ENCODE measurements at regions not wholly inside any gene's neighbourhood (a gene's known extent, or its start where the extent isn't known, plus 50 kb on each side); places are given as distances from the start of the nearest gene placed in this dataset.
A peak's percentile ranks its signal among the peaks of the same experiment; 100 is the strongest.

GRCh38 chr7:135847242-135847641 is 98.6 kb upstream of the FAM180A start:
- CTCF ChIA-PET = no interaction called here

GRCh38 chr7:135846339-135846738 is 97.7 kb upstream of the FAM180A start:
- H3K27me3 Mint-ChIP-seq = no peaks in the 10 kb centered on the region
- CTCF ChIA-PET = interaction anchor here (0.7 kb wide), 1 partner anchor 12 kb away, joined by 3 read pairs; no protein-coding TSS in a partner anchor
- POLR2A ChIA-PET = no interaction called here
- no peak for TF ChIP-seq CTCF (IDR thresholded peaks at IDR 0.05)
- H3K27ac Mint-ChIP-seq = no peak overlapping the region
- ATAC-seq (ENCODE audit: low read depth) (no peak), DNase-seq (no peak)
- H3K9me3 Mint-ChIP-seq = no peaks in the 10 kb centered on the region
- intact Hi-C loops (cut with micrococcal nuclease) = no loop called here
- peaks cover 5% of the 10 kb centered on the region for H3K4me1 Mint-ChIP-seq
- H3K36me3 Mint-ChIP-seq (ENCODE audit: low read depth) = no peaks in the 10 kb centered on the region
- H3K4me3 Mint-ChIP-seq = no peak overlapping the region

More at GRCh38 chr7:135847242-135847641, 98.6 kb upstream of the FAM180A start:
- Mint-ChIP-seq H3K27me3 (peaks cover 5% of the 10 kb centered on the region), H3K27ac (no peak overlapping the region), H3K4me1 (peaks cover 5% of the 10 kb centered on the region), H3K36me3 (ENCODE audit: low read depth) (no peaks in the 10 kb centered on the region), H3K4me3 (no peak overlapping the region), H3K9me3 (peaks cover 4% of the 10 kb centered on the region)
- no peak for DNase-seq
- POLR2A ChIA-PET = no interaction called here
- intact Hi-C loops (cut with micrococcal nuclease) = no loop called here
- TF ChIP-seq CTCF (IDR thresholded peaks at IDR 0.05) = no peak
- ATAC-seq (ENCODE audit: low read depth) = no peak

- Mint-ChIP-seq H3K4me3 (no peak overlapping the region), H3K4me1 (peaks cover 5% of the 10 kb centered on the region), H3K9me3 (no peaks in the 10 kb centered on the region), H3K27ac (no peak overlapping the region), H3K27me3 (no peaks in the 10 kb centered on the region), H3K36me3 (ENCODE audit: low read depth) (no peaks in the 10 kb centered on the region)
- DNase-seq = no peak
- POLR2A ChIA-PET = no interaction called here
- no peak for ATAC-seq (ENCODE audit: low read depth)
- CTCF ChIA-PET = no interaction called here
- TF ChIP-seq CTCF (IDR thresholded peaks at IDR 0.05) = no peak
- intact Hi-C loops (cut with micrococcal nuclease) = no loop called here
Measured at GRCh38 chr7:135845415-135846075, 96.9 kb upstream of the FAM180A start.

GRCh38 chr7:135844903-135845302 is 96.3 kb upstream of the FAM180A start:
- DNase-seq = no peak
- Mint-ChIP-seq H3K27ac (no peak overlapping the region), H3K27me3 (no peaks in the 10 kb centered on the region), H3K9me3 (no peaks in the 10 kb centered on the region), H3K36me3 (ENCODE audit: low read depth) (no peaks in the 10 kb centered on the region), H3K4me1 (peaks cover 5% of the 10 kb centered on the region), H3K4me3 (no peak overlapping the region)
- ChIA-PET CTCF (no interaction called here), POLR2A (no interaction called here)
- no peak for ATAC-seq (ENCODE audit: low read depth)
- TF ChIP-seq CTCF (IDR thresholded peaks at IDR 0.05) = no peak
- intact Hi-C loops (cut with micrococcal nuclease) = no loop called here

GRCh38 chr7:135843214-135843613 is 94.6 kb upstream of the FAM180A start:
- Mint-ChIP-seq H3K4me1 (peaks cover 5% of the 10 kb centered on the region), H3K27me3 (no peaks in the 10 kb centered on the region), H3K36me3 (ENCODE audit: low read depth) (no peaks in the 10 kb centered on the region), H3K9me3 (no peaks in the 10 kb centered on the region), H3K27ac (no peak overlapping the region), H3K4me3 (no peak overlapping the region)
- no peak for TF ChIP-seq CTCF (IDR thresholded peaks at IDR 0.05)
- POLR2A ChIA-PET = no interaction called here
- intact Hi-C loops (cut with micrococcal nuclease) = no loop called here
- no peak for DNase-seq
- CTCF ChIA-PET = no interaction called here
- ATAC-seq (ENCODE audit: low read depth) = peak; percentile 49

Data from activated B cell treated with CpG ODN at 0.5 μM for 24 hours (primary cell).